GM18505 (cell line): ENCODE measurements at regions not wholly inside any gene's neighbourhood (a gene's known extent, or its start where the extent isn't known, plus 50 kb on each side); places are given as distances from the start of the nearest gene placed in this dataset.
"Not testable (repeated sequence)": the region's sequence is repeated elsewhere in the genome, so short reads cannot be mapped to it uniquely, and the experiment has no call there.

Experiments
- ATAC-seq: cut with Tn5 transposase; IDR thresholded peaks from one replicate; pipeline ENCODE4 v1.9.1; 2021; ENCODE audit not compliant: unreplicated experiment
- POLR2A ChIP-seq: IDR thresholded peaks from 4 replicates; pipeline ENCODE4 v1.6.1; 2011; ENCODE audit warnings: borderline replicate concordance; ENCODE audit not compliant: insufficient read depth, insufficient read length; ENCODE audit errors: extremely low read depth

GRCh38 chr1:245023222-245023621 lies 131.6 kb upstream of the KIF26B start:
- ATAC-seq = no peak
- TF ChIP-seq POLR2A = no peak

- no peak for TF ChIP-seq POLR2A
- ATAC-seq = no peak
These were observed 134.8 kb upstream of the KIF26B start for GRCh38 chr1:245019910-245020486.

- no peak for TF ChIP-seq POLR2A
- ATAC-seq = no peak
These were observed 138.1 kb upstream of the KIF26B start for GRCh38 chr1:245016700-245017099.

GRCh38 chr1:245015031-245015430 lies 139.8 kb upstream of the KIF26B start:
- ATAC-seq = no peak
- no peak for TF ChIP-seq POLR2A

GRCh38 chr1:245014247-245015029 lies 140.3 kb upstream of the KIF26B start:
- TF ChIP-seq POLR2A = no peak
- ATAC-seq = no peak

GRCh38 chr1:245010018-245010614 lies 144.7 kb upstream of the KIF26B start:
- no peak for ATAC-seq
- no peak for TF ChIP-seq POLR2A

GRCh38 chr1:245008761-245009160 lies 144.4 kb upstream of the HNRNPU start:
- TF ChIP-seq POLR2A = no peak
- ATAC-seq = no peak

GRCh38 chr1:245007852-245008251 lies 143.5 kb upstream of the HNRNPU start:
- no peak for ATAC-seq
- TF ChIP-seq POLR2A = no peak

GRCh38 chr1:245003246-245003645 lies 138.9 kb upstream of the HNRNPU start:
- ATAC-seq = no peak
- no peak for TF ChIP-seq POLR2A

GRCh38 chr1:245001252-245001651 lies 136.9 kb upstream of the HNRNPU start:
- no peak for TF ChIP-seq POLR2A
- no peak for ATAC-seq

- ATAC-seq = no peak
- TF ChIP-seq POLR2A = no peak
These were observed 136.5 kb upstream of the HNRNPU start for GRCh38 chr1:245000872-245001188.

GRCh38 chr1:244999644-245000043 lies 135.3 kb upstream of the HNRNPU start:
- ATAC-seq = not testable (repeated sequence)

- TF ChIP-seq POLR2A = no peak
- no peak for ATAC-seq
These were observed 134.5 kb upstream of the HNRNPU start for GRCh38 chr1:244998717-244999346.
